ENCODE measurements at regions not wholly inside any gene's neighbourhood (a gene's known extent, or its start where the extent isn't known, plus 50 kb on each side); places are given as distances from the start of the nearest gene placed in this dataset.

DNA sequence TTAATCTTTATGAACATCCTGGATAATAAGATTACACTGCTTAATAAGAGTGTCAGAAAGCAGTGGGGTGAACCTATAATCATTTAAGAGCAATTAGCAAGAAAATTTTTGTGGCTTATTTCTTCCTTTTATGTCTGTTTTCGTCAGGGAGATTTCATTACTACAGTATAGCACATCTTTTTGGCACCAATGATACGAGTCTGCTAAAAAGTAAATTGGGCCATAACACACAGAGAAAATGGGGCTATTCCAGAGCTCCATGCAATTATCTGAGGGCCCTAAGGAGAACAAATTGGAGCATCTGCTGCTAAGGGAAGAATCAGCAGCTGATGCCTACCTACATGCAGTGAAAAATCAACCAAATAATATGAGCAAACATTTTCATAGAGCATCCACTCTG is 330.3 kb upstream of the NCAM2 start:
- TF ChIP-seq POLR2AphosphoS5 (IDR thresholded peaks at IDR 0.05) (no peak), POLR2A (IDR thresholded peaks at IDR 0.05) (no peak), EP300 (IDR thresholded peaks at IDR 0.05) (no peak)
- TF ChIP-seq, protein P1, sequence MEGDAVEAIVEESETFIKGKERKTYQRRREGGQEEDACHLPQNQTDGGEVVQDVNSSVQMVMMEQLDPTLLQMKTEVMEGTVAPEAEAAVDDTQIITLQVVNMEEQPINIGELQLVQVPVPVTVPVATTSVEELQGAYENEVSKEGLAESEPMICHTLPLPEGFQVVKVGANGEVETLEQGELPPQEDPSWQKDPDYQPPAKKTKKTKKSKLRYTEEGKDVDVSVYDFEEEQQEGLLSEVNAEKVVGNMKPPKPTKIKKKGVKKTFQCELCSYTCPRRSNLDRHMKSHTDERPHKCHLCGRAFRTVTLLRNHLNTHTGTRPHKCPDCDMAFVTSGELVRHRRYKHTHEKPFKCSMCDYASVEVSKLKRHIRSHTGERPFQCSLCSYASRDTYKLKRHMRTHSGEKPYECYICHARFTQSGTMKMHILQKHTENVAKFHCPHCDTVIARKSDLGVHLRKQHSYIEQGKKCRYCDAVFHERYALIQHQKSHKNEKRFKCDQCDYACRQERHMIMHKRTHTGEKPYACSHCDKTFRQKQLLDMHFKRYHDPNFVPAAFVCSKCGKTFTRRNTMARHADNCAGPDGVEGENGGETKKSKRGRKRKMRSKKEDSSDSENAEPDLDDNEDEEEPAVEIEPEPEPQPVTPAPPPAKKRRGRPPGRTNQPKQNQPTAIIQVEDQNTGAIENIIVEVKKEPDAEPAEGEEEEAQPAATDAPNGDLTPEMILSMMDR (IDR thresholded peaks at IDR 0.05) = no peak
- Histone ChIP-seq H3K27ac (no peak overlapping the region), H3K9me3 (peaks cover 0 to 7% (median 0%) of the 10 kb centered on the region in 3 donors), H3K36me3 (no peaks in the 10 kb centered on the region), H3K4me1 (no peaks in the 10 kb centered on the region), H3K27me3 (no peaks in the 10 kb centered on the region), H3K4me3 (no peak overlapping the region)
- ATAC-seq = no peak
- WGBS, 2 donors (ENCODE audit: low coverage in 1 of 2) = 55 to 69% methylated on average over 2 of the region's 2 CpGs

DNA sequence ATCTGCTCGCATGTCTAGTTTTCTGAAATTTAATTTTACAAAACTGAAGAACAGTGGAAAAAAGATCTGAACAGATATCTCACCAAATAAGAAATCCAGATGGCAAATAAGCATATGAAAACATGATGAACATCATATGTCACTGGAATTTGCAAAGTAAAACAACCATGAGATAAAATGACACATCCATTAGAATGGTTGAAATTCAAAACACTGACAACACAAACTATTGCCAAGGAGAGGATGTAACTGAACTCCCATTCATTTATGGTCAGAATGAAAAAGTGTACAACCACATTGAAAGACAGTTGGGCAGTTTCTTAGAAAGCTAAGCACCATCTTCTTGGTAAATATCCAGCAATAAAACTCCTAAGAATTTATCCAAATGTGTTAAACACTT is 312.7 kb upstream of the NCAM2 start:
- WGBS, 2 donors (ENCODE audit: low coverage in 1 of 2) = 70 to 92% methylated on average over 1 of the region's 1 CpG
- H3K27ac ChIP-seq = no peak overlapping the region
- TF ChIP-seq POLR2A (IDR thresholded peaks at IDR 0.05) (no peak), POLR2AphosphoS5 (IDR thresholded peaks at IDR 0.05) (no peak), EP300 (IDR thresholded peaks at IDR 0.05) (no peak)
- TF ChIP-seq, protein P1 (IDR thresholded peaks at IDR 0.05) = no peak

DNA sequence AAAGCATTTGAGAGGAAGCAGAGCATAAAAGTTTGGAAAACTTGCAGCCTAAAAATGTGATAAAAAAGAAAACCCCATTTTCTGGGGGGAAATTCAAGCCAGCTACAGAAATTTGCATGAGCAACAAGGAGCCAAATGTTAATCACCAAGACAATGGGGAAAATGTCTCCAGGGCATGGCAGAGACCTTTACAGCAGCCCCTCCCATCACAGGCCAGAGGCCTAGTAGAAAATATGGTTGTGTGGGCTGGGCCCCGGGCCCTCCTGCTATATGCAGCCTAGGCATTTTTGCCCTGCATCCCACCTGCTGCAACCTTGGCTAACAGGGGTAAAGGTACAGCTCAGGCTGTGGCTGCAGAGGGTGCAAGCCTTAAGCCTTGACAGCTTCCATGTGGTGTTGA is 299.6 kb upstream of the NCAM2 start:
- H3K36me3 ChIP-seq = no peaks in the 10 kb centered on the region
- TF ChIP-seq EP300 (IDR thresholded peaks at IDR 0.05) (no peak), POLR2A (IDR thresholded peaks at IDR 0.05) (no peak), POLR2AphosphoS5 (IDR thresholded peaks at IDR 0.05) (no peak)
- TF ChIP-seq, protein P1 (IDR thresholded peaks at IDR 0.05) = no peak
- H3K4me3 ChIP-seq = no peak overlapping the region
- H3K27me3 ChIP-seq = no peaks in the 10 kb centered on the region
- H3K27ac ChIP-seq = no peak overlapping the region
- H3K9me3 ChIP-seq = no peaks in the 10 kb centered on the region
- 83% methylated on average over 1 of the region's 1 CpG; no CpG with 5 or more reads in 1 of the 2 donors for WGBS, 2 donors (ENCODE audit: low coverage in 1 of 2)
- ATAC-seq = no peak
- H3K4me1 ChIP-seq = no peaks in the 10 kb centered on the region

More for the DNA sequence above, 312.7 kb upstream of the NCAM2 start:
- no peaks in the 10 kb centered on the region for H3K4me1 ChIP-seq
- no peak overlapping the region for H3K4me3 ChIP-seq
- H3K36me3 ChIP-seq = no peaks in the 10 kb centered on the region
- no peak for ATAC-seq
- H3K9me3 ChIP-seq = no peaks in the 10 kb centered on the region
- H3K27me3 ChIP-seq = no peaks in the 10 kb centered on the region

DNA sequence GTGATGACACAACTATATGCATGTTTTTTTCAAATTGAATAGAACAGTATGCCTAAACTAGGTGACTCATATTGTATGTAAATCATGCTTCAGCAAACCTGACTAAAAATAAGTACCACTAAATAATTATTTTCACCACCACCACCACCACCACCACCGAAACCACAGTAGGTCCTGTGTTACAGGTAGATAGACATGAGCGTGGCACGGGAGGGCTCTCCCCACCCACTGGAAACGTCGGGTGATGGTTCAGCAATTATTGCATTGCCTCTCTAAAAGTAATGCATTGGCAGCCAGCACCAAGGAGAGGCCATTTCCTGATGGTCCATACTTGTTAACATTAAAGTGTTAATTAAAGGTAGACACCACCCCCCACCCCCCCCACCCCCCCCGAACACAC is 297.0 kb upstream of the NCAM2 start:
- TF ChIP-seq POLR2A (IDR thresholded peaks at IDR 0.05) (no peak), EP300 (IDR thresholded peaks at IDR 0.05) (no peak), POLR2AphosphoS5 (IDR thresholded peaks at IDR 0.05) (no peak)
- TF ChIP-seq, protein P1 (IDR thresholded peaks at IDR 0.05) = no peak
- no peak for ATAC-seq
- Histone ChIP-seq H3K4me3 (no peak overlapping the region), H3K36me3 (no peaks in the 10 kb centered on the region), H3K9me3 (no peaks in the 10 kb centered on the region), H3K27ac (no peak overlapping the region), H3K4me1 (no peaks in the 10 kb centered on the region), H3K27me3 (no peaks in the 10 kb centered on the region)
- 85 to 86% methylated on average over 5 of the region's 6 CpGs for WGBS, 2 donors (ENCODE audit: low coverage in 1 of 2)

DNA sequence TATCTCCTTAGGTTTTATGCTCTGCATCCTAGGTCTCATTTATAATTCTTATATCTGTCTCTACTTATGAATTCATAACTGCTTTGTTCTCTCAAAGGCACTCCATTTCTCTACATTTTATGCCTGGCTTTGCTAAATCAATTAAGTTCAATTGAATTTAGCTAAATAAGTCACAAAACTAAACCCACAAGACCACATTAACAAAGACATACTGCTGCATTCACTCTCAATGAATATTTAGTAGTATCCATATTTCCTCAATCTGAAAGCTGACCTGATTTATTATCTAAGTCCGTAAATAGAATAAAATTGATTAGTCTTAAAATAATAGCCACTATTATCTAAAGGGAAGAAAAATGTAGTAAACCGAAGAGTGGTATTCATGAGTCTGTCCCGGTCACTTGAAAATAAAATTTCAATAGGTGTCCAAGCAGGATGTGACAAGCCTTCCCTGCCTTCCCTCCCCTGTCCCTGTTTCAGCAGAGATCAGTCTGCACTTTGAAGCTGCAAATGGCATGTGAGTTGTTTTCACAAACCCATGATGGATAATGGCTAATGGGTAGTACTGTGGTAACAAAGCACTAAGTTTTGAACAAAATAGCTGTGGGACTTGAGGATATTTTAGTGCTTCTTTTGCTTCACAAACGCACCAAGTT is 295.0 kb upstream of the NCAM2 start:
- Histone ChIP-seq H3K9me3 (no peaks in the 10 kb centered on the region), H3K4me1 (no peaks in the 10 kb centered on the region), H3K4me3 (no peak overlapping the region), H3K36me3 (no peaks in the 10 kb centered on the region), H3K27ac (no peak overlapping the region), H3K27me3 (no peaks in the 10 kb centered on the region)
- TF ChIP-seq, protein P1 (IDR thresholded peaks at IDR 0.05) = no peak
- no peak for TF ChIP-seq POLR2AphosphoS5 (IDR thresholded peaks at IDR 0.05)
- TF ChIP-seq EP300 (IDR thresholded peaks at IDR 0.05) = no peak
- no peak for TF ChIP-seq POLR2A (IDR thresholded peaks at IDR 0.05)
- WGBS, 2 donors (ENCODE audit: low coverage in 1 of 2) = 38 to 48% methylated on average over 4 of the region's 4 CpGs
- ATAC-seq = no peak

Data from gastroesophageal sphincter (tissue), 4 donors.